GM23248 (cell line): ENCODE measurements at regions not wholly inside any gene's neighbourhood (a gene's known extent, or its start where the extent isn't known, plus 50 kb on each side); places are given as distances from the start of the nearest gene placed in this dataset.
A peak's percentile ranks its signal among the peaks of the same experiment; 100 is the strongest.

Experiments
- DNase-seq: peaks from one replicate; pipeline ENCODE4 v3.0.0-alpha.2; 2015
- H2AFZ ChIP-seq: fragments of 200-600 bp; sonication (generic); 2 replicates; pipeline ENCODE4 v1.6.1; 2016; ENCODE audit warnings: antibody characterized with exemption
- H3F3A ChIP-seq: fragments of 200-600 bp; sonication (generic); 2 replicates; pipeline ENCODE4 v1.6.1; 2016; ENCODE audit warnings: mild to moderate bottlenecking, antibody characterized with exemption, mixed run types; ENCODE audit not compliant: insufficient read depth
- H3K27ac ChIP-seq: fragments of 200-600 bp; sonication (generic); 2 replicates; pipeline ENCODE4 v1.5.1; 2016; ENCODE audit warnings: mild to moderate bottlenecking
- H3K27me3 ChIP-seq: fragments of 200-600 bp; sonication (generic); replicated peaks from 2 replicates; pipeline ENCODE4 v1.6.1; 2016; ENCODE audit warnings: mild to moderate bottlenecking; ENCODE audit not compliant: insufficient read depth
- H3K36me3 ChIP-seq: fragments of 200-600 bp; sonication (generic); 2 replicates; pipeline ENCODE4 v1.6.1; 2016; ENCODE audit warnings: low read depth, mild to moderate bottlenecking
- H3K4me1 ChIP-seq: fragments of 200-600 bp; sonication (generic); 2 replicates; pipeline ENCODE4 v1.6.1; 2016; ENCODE audit warnings: mild to moderate bottlenecking; ENCODE audit not compliant: insufficient read depth
- H3K4me2 ChIP-seq: fragments of 200-600 bp; sonication (generic); one replicate; pipeline ENCODE4 v1.6.1; 2016; ENCODE audit warnings: mild to moderate bottlenecking; ENCODE audit not compliant: unreplicated experiment
- H3K4me3 ChIP-seq: fragments of 200-600 bp; sonication (generic); 2 replicates; pipeline ENCODE4 v1.5.1; 2016; ENCODE audit warnings: mild to moderate bottlenecking
- H3K79me2 ChIP-seq: fragments of 200-600 bp; sonication (generic); 2 replicates; pipeline ENCODE4 v1.6.1; 2016; ENCODE audit warnings: mild to moderate bottlenecking; ENCODE audit not compliant: insufficient read depth
- H3K9ac ChIP-seq: fragments of 200-600 bp; sonication (generic); 2 replicates; pipeline ENCODE4 v1.6.1; 2016; ENCODE audit warnings: mild to moderate bottlenecking
- H3K9me2 ChIP-seq: fragments of 200-600 bp; sonication (generic); 2 replicates; pipeline ENCODE4 v1.6.1; 2016; ENCODE audit warnings: mixed run types, mild to moderate bottlenecking, moderate library complexity; ENCODE audit not compliant: insufficient read depth
- H3K9me3 ChIP-seq: fragments of 200-600 bp; sonication (generic); one replicate; pipeline ENCODE4 v1.6.1; 2017; ENCODE audit warnings: low read depth
- H4K20me1 ChIP-seq: fragments of 200-600 bp; sonication (generic); 2 replicates; pipeline ENCODE4 v1.6.0; 2016; ENCODE audit not compliant: insufficient read depth
- EZH2 ChIP-seq: fragments of 200-600 bp; sonication (generic); IDR thresholded peaks from 2 replicates; pipeline ENCODE4 v1.6.1; 2018; ENCODE audit warnings: antibody characterized with exemption, mild to moderate bottlenecking; ENCODE audit not compliant: insufficient read depth, poor library complexity, severe bottlenecking
- EZH2phosphoT487 ChIP-seq: fragments of 200-600 bp; sonication (generic); IDR thresholded peaks from 2 replicates; pipeline ENCODE4 v1.6.1; 2018; ENCODE audit warnings: antibody characterized with exemption, moderate library complexity, mild to moderate bottlenecking, low read depth; ENCODE audit not compliant: insufficient read depth
- WGBS, 2 experiments: methylation state at CpG; one replicate each; pipeline ENCODE4 v1.1.6; 2015 to 2017; ENCODE audit warnings: low lambda C conversion rate in 2 of 2, low coverage in 1 of 2; ENCODE audit errors: missing lambda C conversion rate in 2 of 2; 5-methylcytosine and 5-hydroxymethylcytosine counted together
- in situ Hi-C: fragments of 300-500 bp; cut with MboI; formaldehyde crosslinking; loops from 2 replicates; pipeline ENCODE4 v1.15.0; 2020

GRCh38 chr4:119841361-119841760, 212.8 kb upstream of the PDE5A start:
- Histone ChIP-seq H3K4me3 (no peak overlapping the region), H3K27me3 (no peaks in the 10 kb centered on the region), H3F3A (no peaks in the 10 kb centered on the region), H3K4me2 (no peak overlapping the region), H3K27ac (no peak overlapping the region), H3K4me1 (no peaks in the 10 kb centered on the region), H2AFZ (no peak overlapping the region), H3K9me3 (no peaks in the 10 kb centered on the region), H3K36me3 (no peaks in the 10 kb centered on the region), H4K20me1 (no peaks in the 10 kb centered on the region), H3K79me2 (no peaks in the 10 kb centered on the region), H3K9me2 (no peaks in the 10 kb centered on the region), H3K9ac (no peak overlapping the region)
- in situ Hi-C loops = no loop called here
- peak; percentile 2 for DNase-seq
- TF ChIP-seq EZH2 (no peak), EZH2phosphoT487 (no peak)

GRCh38 chr4:119835613-119835910, 207.0 kb upstream of the PDE5A start:
- no peak for DNase-seq
- Histone ChIP-seq H3K9me2 (no peaks in the 10 kb centered on the region), H3K27me3 (peaks cover 3% of the 10 kb centered on the region; the same call in 1 of the 2 replicates), H3K79me2 (no peaks in the 10 kb centered on the region), H4K20me1 (no peaks in the 10 kb centered on the region), H3K4me2 (no peak overlapping the region), H2AFZ (no peak overlapping the region), H3K36me3 (no peaks in the 10 kb centered on the region), H3K4me1 (no peaks in the 10 kb centered on the region), H3F3A (no peaks in the 10 kb centered on the region), H3K9me3 (no peaks in the 10 kb centered on the region), H3K27ac (no peak overlapping the region), H3K4me3 (no peak overlapping the region), H3K9ac (no peak overlapping the region)
- WGBS, 2 experiments = 0% methylated on average over 1 of the region's 1 CpG
- in situ Hi-C loops = no loop called here
- TF ChIP-seq EZH2 = no peak
- no peak for TF ChIP-seq EZH2phosphoT487

GRCh38 chr4:119834906-119835612, 206.5 kb upstream of the PDE5A start:
- no peak for DNase-seq
- 0 to 1% methylated on average over 3 of the region's 3 CpGs for WGBS, 2 experiments
- TF ChIP-seq EZH2phosphoT487 (no peak), EZH2 (no peak)
- H4K20me1 ChIP-seq = no peaks in the 10 kb centered on the region
- H3F3A ChIP-seq = no peaks in the 10 kb centered on the region
- in situ Hi-C loops = no loop called here
- no peaks in the 10 kb centered on the region for H3K36me3 ChIP-seq
- no peak overlapping the region for H3K9ac ChIP-seq
- no peak overlapping the region for H3K4me2 ChIP-seq
- no peaks in the 10 kb centered on the region for H3K79me2 ChIP-seq
- no peak overlapping the region for H2AFZ ChIP-seq
- no peaks in the 10 kb centered on the region for H3K9me3 ChIP-seq
- H3K4me3 ChIP-seq = no peak overlapping the region
- H3K4me1 ChIP-seq = no peaks in the 10 kb centered on the region
- peaks cover 3% of the 10 kb centered on the region; the same call in 1 of the 2 replicates for H3K27me3 ChIP-seq
- no peak overlapping the region for H3K27ac ChIP-seq
- H3K9me2 ChIP-seq = no peaks in the 10 kb centered on the region

- Histone ChIP-seq H3K9ac (no peak overlapping the region), H3K27ac (no peak overlapping the region), H4K20me1 (no peaks in the 10 kb centered on the region), H3K79me2 (no peaks in the 10 kb centered on the region), H3K4me1 (no peaks in the 10 kb centered on the region), H3K4me2 (no peak overlapping the region), H3K9me2 (no peaks in the 10 kb centered on the region), H3K36me3 (no peaks in the 10 kb centered on the region), H2AFZ (no peak overlapping the region), H3F3A (no peaks in the 10 kb centered on the region), H3K4me3 (no peak overlapping the region), H3K9me3 (no peaks in the 10 kb centered on the region), H3K27me3 (peaks cover 3% of the 10 kb centered on the region; the same call in 1 of the 2 replicates)
- WGBS, 2 experiments = 46 to 48% methylated on average over 4 of the region's 4 CpGs
- TF ChIP-seq EZH2phosphoT487 (no peak), EZH2 (no peak)
- DNase-seq = peak; percentile 1
- in situ Hi-C loops = no loop called here
Measured at GRCh38 chr4:119833611-119834010, 205.0 kb upstream of the PDE5A start.

- Histone ChIP-seq H4K20me1 (no peaks in the 10 kb centered on the region), H3K79me2 (no peaks in the 10 kb centered on the region), H3K27me3 (peaks cover 3% of the 10 kb centered on the region; the same call in 1 of the 2 replicates), H3K9ac (no peak overlapping the region), H3K4me3 (no peak overlapping the region), H3K4me2 (no peak overlapping the region), H3K36me3 (no peaks in the 10 kb centered on the region), H2AFZ (no peak overlapping the region), H3K27ac (no peak overlapping the region), H3F3A (no peaks in the 10 kb centered on the region), H3K9me3 (no peaks in the 10 kb centered on the region), H3K4me1 (no peaks in the 10 kb centered on the region), H3K9me2 (no peaks in the 10 kb centered on the region)
- no peak for TF ChIP-seq EZH2phosphoT487
- no peak for TF ChIP-seq EZH2
- in situ Hi-C loops = no loop called here
- 21 to 25% methylated on average over 2 of the region's 2 CpGs for WGBS, 2 experiments
- no peak for DNase-seq
Measured at GRCh38 chr4:119832776-119833175, 204.2 kb upstream of the PDE5A start.
